LHCN-M2 (cell line): ENCODE measurements at regions not wholly inside any gene's neighbourhood (a gene's known extent, or its start where the extent isn't known, plus 50 kb on each side); places are given as distances from the start of the nearest gene placed in this dataset.
A peak's percentile ranks its signal among the peaks of the same experiment; 100 is the strongest.
"Not testable (repeated sequence)": the region's sequence is repeated elsewhere in the genome, so short reads cannot be mapped to it uniquely, and the experiment has no call there.

Experiments used
- DNase-seq: peaks from one replicate; pipeline ENCODE4 v3.0.0-alpha.2; 2012; ENCODE audit warnings: low read depth

DNA sequence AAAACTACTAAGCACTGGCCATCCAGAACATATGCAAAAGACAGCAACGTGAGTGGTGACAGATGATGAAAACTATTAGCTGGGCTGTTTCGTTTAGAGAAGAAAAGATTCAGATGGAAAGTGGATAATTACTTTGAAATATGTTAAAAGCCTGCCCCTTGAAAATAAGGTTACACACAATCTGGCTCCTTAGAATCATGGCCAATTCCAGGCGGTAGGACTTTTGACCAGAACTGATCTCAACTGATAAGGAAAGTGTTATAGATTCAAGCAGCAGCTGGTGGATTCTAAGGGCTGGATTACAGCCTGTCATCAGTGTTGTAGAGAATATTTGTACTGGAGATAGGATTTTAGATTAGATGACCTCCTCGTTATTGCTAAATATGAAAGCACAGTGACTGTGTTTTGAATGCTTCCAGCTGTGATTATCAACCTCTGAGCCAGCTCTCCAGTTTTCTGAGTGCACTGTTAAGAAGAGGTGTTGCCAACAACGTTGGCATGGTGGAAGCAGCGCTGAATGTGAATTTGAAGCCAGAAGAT lies 75.1 kb downstream of the KBTBD2 start:
- not testable (repeated sequence) for DNase-seq

- DNase-seq: not testable (repeated sequence)
Observed at GRCh38 chr7:32814779-32815178, 76.8 kb downstream of the KBTBD2 start.

DNA sequence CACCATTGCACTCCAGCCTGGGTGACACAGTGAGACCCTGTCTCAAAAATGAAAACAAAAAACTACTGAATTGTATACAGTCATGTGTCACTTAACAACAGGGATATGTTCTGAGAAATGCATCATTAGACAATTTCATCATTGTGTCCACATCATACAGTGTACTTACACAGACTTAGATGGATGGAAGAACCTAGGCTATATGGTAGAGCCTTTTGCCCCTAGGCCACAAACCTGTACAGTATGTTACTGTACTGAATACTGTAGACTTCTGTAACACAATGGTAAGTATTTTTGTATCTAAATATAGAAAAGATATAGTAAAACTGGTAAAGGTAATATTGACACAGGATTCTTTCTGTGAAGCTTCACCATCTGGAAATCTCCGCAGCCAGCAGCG lies 81.7 kb downstream of the KBTBD2 start:
- DNase-seq: no peak

- DNase-seq: no peak
Observed at GRCh38 chr7:32809347-32809746, 82.2 kb downstream of the KBTBD2 start.

GRCh38 chr7:32803406-32804141 lies 88.0 kb downstream of the KBTBD2 start:
- DNase-seq: no peak

DNA sequence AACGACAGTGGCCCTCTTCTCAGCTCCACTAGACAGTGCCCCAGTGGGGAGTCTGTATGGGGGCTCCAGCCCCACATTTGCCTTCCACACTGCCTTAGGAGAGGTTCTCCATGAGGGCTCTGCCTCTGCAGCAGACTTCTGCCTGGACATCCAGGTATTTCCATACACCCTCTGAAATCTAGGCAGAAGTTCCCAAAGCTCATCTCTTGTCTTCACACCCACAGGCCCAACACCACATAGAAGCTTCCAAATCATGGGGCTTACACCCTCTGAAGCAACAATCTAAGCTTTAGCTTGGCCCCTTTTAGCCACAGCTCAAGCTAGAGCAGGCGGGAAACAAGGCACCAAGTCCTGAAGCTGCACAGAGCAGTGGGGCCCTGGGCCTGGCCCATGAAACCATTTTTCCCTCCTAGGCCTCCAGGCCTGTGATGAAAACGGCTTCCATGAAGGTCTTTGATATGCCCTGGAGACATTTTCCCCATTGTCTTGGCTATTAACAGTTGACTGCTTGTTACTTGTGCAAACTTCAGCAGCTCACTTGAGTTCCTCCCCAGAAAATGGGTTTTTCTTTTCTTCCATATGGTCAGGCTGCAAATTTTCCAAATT lies 89.2 kb downstream of the KBTBD2 start:
- no peak for DNase-seq

DNA sequence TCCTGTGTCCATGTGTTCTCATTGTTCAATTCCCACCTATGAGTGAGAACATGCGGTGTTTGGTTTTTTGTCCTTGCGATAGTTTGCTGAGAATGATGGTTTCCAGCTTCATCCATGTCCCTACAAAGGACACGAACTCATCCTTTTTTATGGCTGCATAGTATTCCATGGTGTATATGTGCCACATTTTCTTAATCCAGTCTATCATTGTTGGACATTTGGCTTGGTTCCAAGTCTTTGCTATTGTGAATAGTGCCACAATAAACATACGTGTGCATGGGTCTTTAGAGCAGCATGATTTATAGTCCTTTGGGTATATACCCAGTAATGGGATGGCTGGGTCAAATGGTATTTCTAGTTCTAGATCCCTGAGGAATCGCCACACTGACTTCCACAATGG lies 98.5 kb downstream of the KBTBD2 start:
- not testable (repeated sequence) for DNase-seq

- peak; percentile 98 for DNase-seq
Observed at GRCh38 chr7:32790766-32791430, 100.7 kb downstream of the KBTBD2 start.

- DNase-seq: not testable (repeated sequence)
Observed at GRCh38 chr7:32789266-32789665, 102.3 kb downstream of the KBTBD2 start.

- not testable (repeated sequence) for DNase-seq
Observed at GRCh38 chr7:32788174-32788573, 103.4 kb downstream of the KBTBD2 start.

- DNase-seq: not testable (repeated sequence)
Observed at GRCh38 chr7:32785365-32785944, 106.1 kb downstream of the KBTBD2 start.

GRCh38 chr7:32779895-32780294 lies 111.7 kb downstream of the KBTBD2 start:
- DNase-seq: peak; percentile 17

- no peak for DNase-seq
Observed at GRCh38 chr7:32779167-32779566, 112.4 kb downstream of the KBTBD2 start.

- DNase-seq: peak; percentile 84
Observed at GRCh38 chr7:32777041-32777666, 114.4 kb downstream of the KBTBD2 start.

DNA sequence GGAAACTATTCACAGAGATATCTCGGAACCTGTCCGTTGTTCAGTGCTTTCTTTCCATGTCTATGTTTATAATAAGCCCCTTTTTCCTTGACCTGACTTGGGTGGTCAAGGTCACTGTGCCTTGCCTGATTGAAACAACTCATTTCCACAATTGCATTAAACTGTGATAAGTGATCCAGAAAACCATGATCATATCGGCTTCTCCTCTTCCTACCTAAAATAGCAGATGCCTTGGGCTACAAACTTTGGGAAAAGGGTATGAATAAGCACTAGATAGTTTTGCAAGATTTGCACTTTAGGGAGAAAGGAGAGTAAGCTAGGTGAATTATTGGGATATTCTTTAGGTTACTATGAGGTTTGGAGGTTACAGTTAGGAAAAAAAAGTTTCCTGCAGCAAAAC lies 115.2 kb downstream of the KBTBD2 start:
- not testable (repeated sequence) for DNase-seq

DNA sequence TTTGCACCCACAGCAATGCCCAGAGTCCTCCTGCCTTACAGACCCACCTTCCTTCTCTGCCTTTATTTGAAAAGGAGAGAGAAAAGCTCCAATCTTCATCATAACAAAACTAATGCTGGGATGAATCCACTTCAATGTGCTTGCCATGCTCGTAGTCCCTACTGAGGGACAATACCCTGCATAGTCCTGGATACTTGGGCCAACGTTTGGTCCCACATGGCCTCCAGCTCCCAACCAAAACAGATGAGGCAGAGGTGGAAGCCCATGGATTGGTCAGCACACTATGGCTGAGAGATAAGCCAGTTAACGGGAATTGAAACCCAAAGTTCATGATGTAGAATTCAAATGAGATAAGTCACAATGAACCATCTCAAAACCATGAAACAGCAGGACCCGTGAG lies 115.8 kb downstream of the KBTBD2 start:
- DNase-seq: not testable (repeated sequence)

GRCh38 chr7:32774541-32774951 lies 117.0 kb downstream of the KBTBD2 start:
- DNase-seq: no peak

- DNase-seq: peak; percentile 87
Observed at GRCh38 chr7:32768866-32769510, 122.6 kb downstream of the KBTBD2 start.

DNA sequence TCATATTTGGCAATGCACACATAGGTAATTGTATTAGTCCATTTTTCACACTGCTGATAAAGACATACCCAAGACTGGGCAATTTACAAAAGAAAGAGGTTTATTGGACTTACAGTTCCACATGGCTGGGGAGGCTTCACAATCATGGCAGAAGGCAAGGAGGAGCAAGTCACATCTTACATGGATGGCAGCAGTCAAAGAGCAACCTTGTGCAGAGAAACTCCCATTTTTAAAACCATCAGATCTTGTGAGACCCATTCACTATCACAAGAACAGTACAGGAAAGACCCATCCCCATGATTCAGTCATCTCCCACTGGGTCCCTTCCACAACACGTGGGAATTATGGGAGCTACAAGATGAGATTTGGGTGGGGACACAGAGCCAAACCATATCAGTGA lies 123.2 kb downstream of the KBTBD2 start:
- not testable (repeated sequence) for DNase-seq

DNA sequence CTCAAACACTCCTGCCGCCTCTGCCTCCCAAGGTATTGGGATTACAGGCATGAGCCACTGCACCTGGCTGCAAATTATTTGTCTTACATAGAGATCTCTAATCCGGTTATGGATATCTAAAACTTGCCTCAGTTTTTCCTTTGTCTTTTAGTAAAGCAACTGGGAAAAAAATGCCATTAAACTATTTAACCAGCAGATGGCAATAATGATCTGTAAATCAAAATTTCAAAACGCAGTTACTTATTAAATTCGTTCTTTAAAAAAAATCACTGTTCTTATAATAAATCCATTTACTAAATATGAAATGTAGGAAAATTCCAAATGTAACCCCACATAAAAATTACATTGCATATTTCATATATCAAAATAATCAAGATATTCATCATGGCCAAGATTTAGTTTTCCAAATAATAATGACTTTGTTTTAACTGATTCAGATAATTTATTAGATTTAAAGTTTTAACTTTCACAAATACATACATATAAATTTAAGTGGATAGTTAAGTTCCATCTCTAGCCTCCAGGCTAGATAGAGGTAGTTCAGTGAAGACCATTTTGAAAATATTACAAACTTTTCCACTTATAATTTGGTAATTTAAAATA lies 125.8 kb downstream of the KBTBD2 start:
- peak; percentile 41 for DNase-seq

GRCh38 chr7:32765185-32765584 lies 126.4 kb downstream of the KBTBD2 start:
- DNase-seq: no peak
